SJSA1 (cell line): ENCODE measurements at regions not wholly inside any gene's neighbourhood (a gene's known extent, or its start where the extent isn't known, plus 50 kb on each side); places are given as distances from the start of the nearest gene placed in this dataset.

Experiments used
- DNase-seq, 2 experiments: peaks; one replicate each; pipeline ENCODE4 v3.0.0-alpha.2; 2015 to 2020; ENCODE audit warnings: low spot score in 2 of 2, low read depth in 1 of 2
- H3K27ac ChIP-seq: fragments of 250-450 bp; sonication (Bioruptor Pico); 2 replicates; pipeline ENCODE4 v1.5.1; 2020; ENCODE audit warnings: mild to moderate bottlenecking, moderate library complexity
- H3K27me3 ChIP-seq: fragments of 250-450 bp; sonication (Bioruptor Pico); replicated peaks from 2 replicates; pipeline ENCODE4 v1.5.1; 2020; ENCODE audit warnings: mild to moderate bottlenecking, moderate library complexity
- H3K36me3 ChIP-seq: fragments of 250-450 bp; sonication (Bioruptor Pico); 2 replicates; pipeline ENCODE4 v1.5.1; 2020; ENCODE audit warnings: mild to moderate bottlenecking
- H3K4me1 ChIP-seq: fragments of 250-450 bp; sonication (Bioruptor Pico); replicated peaks from 2 replicates; pipeline ENCODE4 v1.6.1; 2021; ENCODE audit warnings: mild to moderate bottlenecking
- H3K4me3 ChIP-seq: fragments of 250-450 bp; sonication (Bioruptor Pico); 2 replicates; pipeline ENCODE4 v1.5.1; 2020; ENCODE audit warnings: mild to moderate bottlenecking
- H3K9me3 ChIP-seq: fragments of 250-450 bp; sonication (Bioruptor Pico); replicated peaks from 2 replicates; pipeline ENCODE4 v1.5.1; 2020; ENCODE audit warnings: mild to moderate bottlenecking

DNA sequence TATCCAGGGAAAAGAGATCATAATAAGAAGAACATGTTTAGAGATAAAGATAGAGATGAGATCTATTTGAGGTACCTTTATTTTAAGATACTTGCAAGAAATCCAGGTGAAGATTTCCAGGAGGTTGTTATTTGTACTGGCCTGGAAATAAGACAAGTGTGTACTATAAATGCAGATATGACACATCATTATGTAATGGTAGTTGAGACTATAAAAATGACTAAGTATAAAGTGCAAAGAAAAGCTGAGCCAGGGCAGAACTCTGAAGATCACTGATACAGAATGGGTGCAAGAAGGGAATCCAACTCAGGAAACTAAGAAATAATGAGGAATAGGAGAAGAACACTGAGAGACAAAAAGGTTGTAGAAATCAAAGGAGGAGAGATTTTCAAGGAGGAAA lies 378.2 kb upstream of the PBX1 start:
- Histone ChIP-seq H3K36me3 (no peaks in the 10 kb centered on the region), H3K9me3 (no peaks in the 10 kb centered on the region; the same call in 1 of the 2 replicates), H3K4me3 (no peak overlapping the region), H3K27me3 (no peaks in the 10 kb centered on the region), H3K27ac (no peak overlapping the region), H3K4me1 (no peaks in the 10 kb centered on the region)
- DNase-seq = no peak

DNA sequence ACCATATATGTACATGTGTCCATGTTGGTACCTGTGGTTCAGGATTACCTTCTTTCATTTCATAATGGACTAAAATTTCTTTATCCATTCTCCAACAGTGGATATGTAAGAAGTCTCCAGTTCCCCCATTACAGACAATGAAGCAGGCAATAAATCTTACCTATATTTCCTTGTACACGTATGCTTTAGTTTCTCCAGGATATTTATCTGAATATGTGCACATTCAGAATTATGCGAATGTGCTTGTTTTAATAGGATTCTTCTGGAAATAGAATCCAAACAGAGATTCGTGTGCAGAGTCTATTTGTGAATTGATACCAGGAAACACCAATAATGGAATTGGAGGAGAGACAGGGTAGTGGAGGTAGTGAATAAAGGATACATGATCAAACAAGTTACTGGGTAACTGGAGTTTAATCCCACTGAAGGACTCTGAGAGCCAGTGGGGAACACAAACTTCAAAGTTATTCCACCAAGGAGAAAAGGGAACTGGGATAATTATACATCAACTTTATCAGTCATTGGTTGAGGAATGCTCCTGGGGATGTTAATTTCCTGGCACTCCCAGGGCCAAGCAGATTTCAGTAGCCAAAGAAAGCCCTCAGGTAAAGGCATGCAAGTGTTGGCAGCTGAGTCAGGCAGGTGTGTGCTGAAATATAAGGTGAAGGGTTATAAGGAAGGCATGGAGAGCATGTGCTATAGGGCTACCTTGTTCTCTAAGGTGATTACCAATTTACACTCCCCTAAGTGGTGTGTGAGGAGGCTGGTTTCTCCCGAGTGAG lies 374.9 kb upstream of the PBX1 start:
- no peaks in the 10 kb centered on the region; the same call in 1 of the 2 replicates for H3K9me3 ChIP-seq
- no peak for DNase-seq
- H3K27me3 ChIP-seq = no peaks in the 10 kb centered on the region
- H3K36me3 ChIP-seq = no peaks in the 10 kb centered on the region
- H3K27ac ChIP-seq = no peak overlapping the region
- H3K4me3 ChIP-seq = no peak overlapping the region
- H3K4me1 ChIP-seq = no peaks in the 10 kb centered on the region

DNA sequence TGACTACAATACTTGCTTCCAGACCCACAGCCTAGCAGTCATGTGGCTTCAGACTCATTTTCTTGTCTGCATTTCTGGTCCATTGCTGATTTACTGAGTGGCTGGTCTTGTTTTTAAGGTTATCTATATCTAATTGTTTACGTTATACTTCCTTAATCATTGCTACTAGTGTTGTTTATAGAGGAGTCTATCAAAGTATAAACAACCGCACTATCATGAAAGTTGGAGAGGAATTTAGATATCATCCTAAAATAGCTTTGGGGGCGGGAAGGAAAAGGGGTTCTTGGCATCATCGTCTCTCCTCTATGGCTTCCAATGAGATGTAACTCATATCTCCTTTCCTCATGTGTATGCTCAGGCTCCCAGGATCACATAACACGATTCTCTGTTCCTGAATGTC lies 372.1 kb upstream of the PBX1 start:
- H3K4me3 ChIP-seq = no peak overlapping the region
- no peaks in the 10 kb centered on the region for H3K4me1 ChIP-seq
- H3K27me3 ChIP-seq = no peaks in the 10 kb centered on the region
- no peaks in the 10 kb centered on the region for H3K9me3 ChIP-seq
- DNase-seq = no peak
- H3K36me3 ChIP-seq = no peaks in the 10 kb centered on the region
- H3K27ac ChIP-seq = no peak overlapping the region

DNA sequence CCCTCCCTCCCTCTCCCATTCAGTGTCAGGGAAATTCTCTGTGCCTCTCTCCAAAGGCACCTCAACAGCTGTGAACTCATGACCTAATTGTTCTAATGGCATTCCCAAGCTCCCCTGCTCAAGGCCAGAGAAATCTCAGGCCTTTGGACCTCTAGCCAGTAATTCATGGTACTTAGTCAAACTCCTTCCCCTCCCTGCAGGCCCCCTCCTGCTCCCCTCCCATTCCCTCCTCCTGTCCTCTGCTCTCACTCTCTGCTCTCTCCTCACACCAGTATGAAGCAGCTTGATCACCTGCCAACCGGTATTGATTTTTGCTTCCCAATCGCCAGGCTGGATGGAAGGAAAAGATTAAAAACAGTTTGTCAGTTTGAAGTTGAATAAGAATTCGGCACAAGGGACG lies 370.5 kb upstream of the PBX1 start:
- no peaks in the 10 kb centered on the region for H3K4me1 ChIP-seq
- H3K4me3 ChIP-seq = no peak overlapping the region
- no peaks in the 10 kb centered on the region for H3K36me3 ChIP-seq
- H3K9me3 ChIP-seq = no peaks in the 10 kb centered on the region
- no peak overlapping the region for H3K27ac ChIP-seq
- DNase-seq = no peak
- no peaks in the 10 kb centered on the region for H3K27me3 ChIP-seq

DNA sequence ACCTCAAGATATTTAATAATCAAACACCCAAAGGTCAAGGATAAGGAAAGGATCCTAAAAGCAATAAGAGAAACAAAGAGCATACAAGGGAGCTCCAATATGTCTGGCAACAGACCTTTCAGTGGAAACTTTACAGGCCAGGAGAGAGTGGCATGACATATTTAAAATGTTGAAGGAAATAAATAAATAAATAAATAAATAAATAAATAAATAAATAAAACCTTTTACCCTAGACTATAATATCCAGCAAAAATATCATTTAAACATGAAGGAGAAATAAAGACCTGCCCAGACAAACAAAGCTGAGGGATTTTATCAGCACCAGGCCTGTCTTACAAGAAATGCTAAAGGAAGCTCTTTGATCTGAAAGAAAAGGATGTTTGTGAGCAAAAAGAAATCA lies 367.8 kb upstream of the PBX1 start:
- Histone ChIP-seq H3K36me3 (no peaks in the 10 kb centered on the region), H3K4me3 (no peak overlapping the region), H3K27me3 (no peaks in the 10 kb centered on the region), H3K27ac (no peak overlapping the region), H3K4me1 (no peaks in the 10 kb centered on the region), H3K9me3 (no peaks in the 10 kb centered on the region)
- DNase-seq = no peak

DNA sequence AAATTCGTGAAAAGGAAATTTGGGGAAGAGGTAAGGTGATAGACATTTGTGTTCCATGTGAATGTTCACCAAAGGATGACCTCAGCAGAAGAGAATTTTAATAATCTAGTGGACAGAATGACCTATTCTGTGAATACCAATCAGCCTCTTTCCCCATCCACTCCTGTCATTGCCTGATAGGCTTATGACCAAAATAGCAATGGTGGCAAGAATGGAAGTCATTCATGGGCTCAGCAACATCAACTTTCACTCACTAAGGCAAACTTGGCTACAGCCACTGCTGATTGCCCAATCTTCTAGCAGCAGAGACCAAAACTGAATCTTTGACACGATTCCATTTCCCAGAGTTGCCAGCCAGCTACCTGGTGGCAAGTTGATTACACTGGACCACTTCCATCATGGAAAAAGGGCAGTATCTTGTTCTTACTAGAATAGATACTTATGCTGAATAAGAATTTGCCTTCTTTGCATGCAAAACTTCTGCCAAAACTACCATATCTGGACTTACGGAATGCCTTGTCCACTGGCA lies 348.7 kb upstream of the PBX1 start:
- no peaks in the 10 kb centered on the region for H3K36me3 ChIP-seq
- H3K4me3 ChIP-seq = no peak overlapping the region
- no peaks in the 10 kb centered on the region for H3K4me1 ChIP-seq
- H3K27ac ChIP-seq = no peak overlapping the region
- no peaks in the 10 kb centered on the region for H3K27me3 ChIP-seq
- H3K9me3 ChIP-seq = no peaks in the 10 kb centered on the region; the same call in 1 of the 2 replicates
- no peak for DNase-seq

DNA sequence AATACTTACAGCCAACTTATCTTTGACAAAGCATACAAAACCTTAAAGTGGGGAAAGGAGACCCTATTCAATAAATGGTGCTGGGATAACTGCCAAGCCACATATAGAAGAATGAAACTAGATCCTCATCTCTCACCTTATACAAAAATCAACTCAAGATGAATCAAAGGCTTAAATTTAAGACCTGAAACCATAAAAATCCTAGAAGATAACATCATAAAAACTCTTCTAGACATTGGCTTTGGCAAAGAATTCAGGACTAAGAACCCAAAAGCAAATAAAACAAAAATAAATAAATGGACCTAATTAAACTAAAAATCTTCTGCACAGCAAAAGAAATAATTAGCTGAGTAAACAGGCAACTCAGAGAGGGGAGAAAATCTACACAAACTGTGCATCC lies 335.6 kb upstream of the PBX1 start:
- Histone ChIP-seq H3K27ac (no peak overlapping the region), H3K36me3 (no peaks in the 10 kb centered on the region), H3K9me3 (no peaks in the 10 kb centered on the region), H3K27me3 (peaks cover 6% of the 10 kb centered on the region; the same call in 1 of the 2 replicates), H3K4me1 (no peaks in the 10 kb centered on the region), H3K4me3 (no peak overlapping the region)
- no peak for DNase-seq

DNA sequence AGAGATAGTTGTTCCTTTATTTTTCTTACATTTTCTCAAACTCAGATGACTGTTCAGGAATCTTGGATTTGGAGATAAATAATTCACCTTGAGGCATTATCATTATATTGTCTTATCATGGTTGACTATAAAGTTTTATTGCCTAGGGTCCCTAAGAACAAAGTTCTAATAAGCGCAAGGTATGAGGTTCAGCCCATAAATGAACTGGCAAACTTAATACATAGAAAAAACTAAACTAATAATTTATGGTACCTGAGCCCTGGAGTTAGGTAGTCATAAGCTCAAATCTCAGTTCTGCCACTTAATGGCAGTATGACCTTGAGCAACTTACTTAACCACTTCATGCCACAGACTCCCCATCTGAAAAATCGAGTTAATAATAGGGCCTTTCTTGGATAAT lies 334.0 kb upstream of the PBX1 start:
- peaks cover 6% of the 10 kb centered on the region; the same call in 1 of the 2 replicates for H3K27me3 ChIP-seq

DNA sequence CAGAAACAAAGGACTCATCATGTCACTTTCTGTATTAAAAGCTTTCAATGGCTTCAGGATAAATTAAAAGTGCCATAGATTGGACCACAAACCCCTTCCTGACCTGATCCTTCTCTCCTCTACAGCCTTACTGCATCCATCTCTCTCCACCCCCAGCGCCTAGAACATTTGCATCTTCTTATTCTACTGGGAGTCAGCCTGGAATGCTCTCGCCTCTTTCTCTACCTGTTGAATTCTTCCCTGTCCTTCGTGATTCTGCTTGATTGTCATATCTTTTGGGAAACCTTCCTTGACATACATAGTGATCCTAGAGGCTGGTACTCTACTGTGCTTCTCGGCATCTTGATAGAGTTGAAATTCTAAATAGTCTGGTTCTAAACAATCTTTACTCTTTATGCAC lies 332.0 kb upstream of the PBX1 start:
- Histone ChIP-seq H3K4me1 (no peaks in the 10 kb centered on the region), H3K9me3 (no peaks in the 10 kb centered on the region), H3K27me3 (peaks cover 6% of the 10 kb centered on the region; the same call in 1 of the 2 replicates), H3K4me3 (no peak overlapping the region), H3K27ac (no peak overlapping the region), H3K36me3 (no peaks in the 10 kb centered on the region)
- no peak for DNase-seq

More for the DNA sequence above, 334.0 kb upstream of the PBX1 start:
- Histone ChIP-seq H3K4me1 (no peaks in the 10 kb centered on the region), H3K36me3 (no peaks in the 10 kb centered on the region), H3K27ac (no peak overlapping the region), H3K9me3 (no peaks in the 10 kb centered on the region), H3K4me3 (no peak overlapping the region)
- no peak for DNase-seq

DNA sequence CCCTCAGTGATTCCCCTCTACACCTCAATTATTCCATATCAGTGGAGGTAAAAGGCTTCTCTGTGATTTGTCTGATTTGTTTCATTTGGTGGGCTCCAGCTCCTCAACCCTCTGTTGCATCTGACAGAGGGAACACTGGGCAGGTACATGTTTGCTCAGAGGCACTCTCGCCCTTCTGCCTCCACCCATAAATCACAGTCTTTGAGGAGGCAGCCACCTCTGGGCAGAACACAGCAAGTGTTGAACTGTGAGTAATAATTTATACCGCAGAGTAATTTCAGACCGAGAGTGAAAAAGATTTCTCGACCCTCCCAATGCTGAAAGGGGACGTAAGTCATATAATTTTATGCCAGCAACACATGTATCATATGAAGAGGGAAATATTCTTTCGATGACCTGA lies 330.1 kb upstream of the PBX1 start:
- Histone ChIP-seq H3K27me3 (no peaks in the 10 kb centered on the region), H3K27ac (no peak overlapping the region), H3K4me1 (no peaks in the 10 kb centered on the region), H3K4me3 (no peak overlapping the region), H3K36me3 (no peaks in the 10 kb centered on the region), H3K9me3 (no peaks in the 10 kb centered on the region)
- no peak for DNase-seq

DNA sequence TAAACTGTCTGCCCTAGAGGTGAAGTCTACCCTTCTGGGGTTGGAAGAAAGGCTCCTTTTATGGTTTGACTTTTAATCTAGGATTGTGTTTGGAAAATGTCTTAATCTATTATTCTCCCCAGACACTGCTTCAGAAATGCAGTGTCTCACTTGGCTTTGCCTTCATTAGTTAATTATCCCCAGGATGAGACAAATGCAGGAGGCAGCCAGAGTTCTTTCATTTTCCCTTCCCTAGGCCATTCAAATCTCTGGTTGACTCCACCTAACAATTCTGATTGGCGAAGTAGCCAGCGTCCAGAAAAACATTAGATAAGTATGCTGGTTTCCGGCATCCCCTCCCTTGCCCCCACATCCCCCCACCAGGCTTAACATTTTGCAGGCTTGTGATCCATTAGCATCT lies 325.8 kb upstream of the PBX1 start:
- H3K27me3 ChIP-seq = no peaks in the 10 kb centered on the region
- no peak for DNase-seq
- H3K27ac ChIP-seq = no peak overlapping the region
- H3K9me3 ChIP-seq = no peaks in the 10 kb centered on the region
- H3K4me1 ChIP-seq = no peaks in the 10 kb centered on the region
- H3K4me3 ChIP-seq = no peak overlapping the region
- no peaks in the 10 kb centered on the region for H3K36me3 ChIP-seq

DNA sequence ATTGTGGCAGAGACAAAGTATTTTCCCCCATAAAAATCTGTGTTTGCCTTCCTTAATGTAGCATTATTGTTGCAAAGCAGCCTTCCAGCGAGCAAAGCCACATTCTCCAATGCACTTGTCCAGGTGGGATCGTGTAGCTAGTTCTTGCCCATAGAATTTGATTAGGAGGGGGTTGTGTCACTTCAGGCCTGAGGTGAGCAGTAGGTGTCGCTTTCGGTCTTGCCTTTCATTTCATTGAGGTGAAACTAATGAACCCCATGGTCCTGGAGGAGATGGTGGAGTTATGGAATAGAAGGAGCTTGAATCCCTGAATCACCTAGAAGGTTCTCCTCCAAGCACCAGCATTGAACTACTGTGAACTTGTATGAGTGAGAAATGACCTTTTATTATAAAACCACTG lies 318.9 kb upstream of the PBX1 start:
- Histone ChIP-seq H3K36me3 (no peaks in the 10 kb centered on the region), H3K4me3 (no peak overlapping the region), H3K9me3 (no peaks in the 10 kb centered on the region), H3K4me1 (no peaks in the 10 kb centered on the region), H3K27me3 (no peaks in the 10 kb centered on the region), H3K27ac (no peak overlapping the region)
- no peak for DNase-seq

DNA sequence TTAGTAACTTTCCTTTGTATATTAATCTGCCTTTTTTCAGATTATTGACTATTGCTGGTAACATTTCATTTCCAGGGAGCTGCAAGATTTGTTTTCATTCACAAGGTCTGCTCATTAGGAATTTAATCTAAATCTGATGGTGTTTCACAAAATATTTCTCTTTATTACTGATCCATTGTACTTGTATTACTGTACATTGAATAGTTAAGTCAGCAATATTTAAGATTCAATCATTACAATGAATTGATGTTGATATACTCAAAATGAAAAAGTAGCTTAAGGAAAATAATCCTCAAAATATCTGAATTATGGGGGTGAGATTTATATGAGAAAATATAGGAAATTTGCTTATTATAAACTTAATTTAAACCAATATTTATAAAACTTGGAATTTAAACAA lies 308.6 kb upstream of the PBX1 start:
- no peak for DNase-seq
- Histone ChIP-seq H3K27me3 (no peaks in the 10 kb centered on the region), H3K4me3 (no peak overlapping the region), H3K27ac (no peak overlapping the region), H3K9me3 (no peaks in the 10 kb centered on the region), H3K36me3 (no peaks in the 10 kb centered on the region), H3K4me1 (no peaks in the 10 kb centered on the region)

DNA sequence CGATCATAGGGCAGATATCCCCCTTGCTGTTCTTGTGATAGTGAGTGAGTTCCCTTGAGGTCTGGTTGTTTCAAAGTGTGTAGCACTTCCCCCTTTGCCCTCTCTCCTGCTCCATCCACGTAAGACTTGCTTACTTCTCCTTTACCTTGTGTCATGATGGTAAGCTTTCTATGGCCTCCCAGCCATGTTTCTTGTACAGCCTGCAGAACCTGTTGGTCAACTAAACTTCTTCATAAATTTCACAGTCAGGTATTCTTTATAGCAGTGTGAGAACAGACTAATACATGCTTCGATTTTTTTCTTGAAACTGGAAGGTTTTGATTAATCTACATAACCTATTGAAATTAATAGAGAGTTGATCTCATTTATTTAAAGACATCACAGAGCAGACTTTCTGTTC lies 302.5 kb upstream of the PBX1 start:
- H3K4me1 ChIP-seq = no peaks in the 10 kb centered on the region
- no peaks in the 10 kb centered on the region for H3K9me3 ChIP-seq
- H3K4me3 ChIP-seq = no peak overlapping the region
- no peaks in the 10 kb centered on the region for H3K27me3 ChIP-seq
- no peaks in the 10 kb centered on the region for H3K36me3 ChIP-seq
- DNase-seq = no peak
- no peak overlapping the region for H3K27ac ChIP-seq
